ENCODE measurements at regions not wholly inside any gene's neighbourhood (a gene's known extent, or its start where the extent isn't known, plus 50 kb on each side); places are given as distances from the start of the nearest gene placed in this dataset.

DNA sequence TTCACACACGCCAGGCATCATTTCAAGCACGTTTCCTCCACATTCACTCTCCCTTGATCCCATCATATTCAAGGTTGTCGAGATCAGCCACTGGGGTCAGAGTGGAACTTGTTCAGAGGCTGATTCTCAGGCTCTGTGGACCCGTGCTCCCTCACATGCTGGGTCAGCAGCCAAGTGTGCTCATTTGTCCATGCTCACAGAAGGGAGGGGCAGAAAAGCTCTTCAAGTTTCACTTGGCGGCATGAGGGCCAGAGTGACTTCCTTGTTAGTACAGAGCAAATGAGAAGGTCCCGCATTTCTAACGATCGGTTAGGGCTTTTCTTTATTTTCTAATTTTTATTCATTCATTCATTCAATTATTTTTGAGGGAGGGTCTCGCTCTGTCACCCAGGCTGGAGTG lies 82.2 kb downstream of the EBLN1 start:
- TF ChIP-seq CTCF (IDR thresholded peaks at IDR 0.05) (no peak), POLR2AphosphoS5 (IDR thresholded peaks at IDR 0.05) (no peak), POLR2A (IDR thresholded peaks at IDR 0.05) (no peak), EP300 (IDR thresholded peaks at IDR 0.05) (no peak)
